HG03280 (cell line): ENCODE measurements at regions not wholly inside any gene's neighbourhood (a gene's known extent, or its start where the extent isn't known, plus 50 kb on each side); places are given as distances from the start of the nearest gene placed in this dataset.
"Not testable (repeated sequence)": the region's sequence is repeated elsewhere in the genome, so short reads cannot be mapped to it uniquely, and the experiment has no call there.

Experiments
- ATAC-seq: cut with Tn5 transposase; IDR thresholded peaks from one replicate; pipeline ENCODE4 v1.9.1; 2021; ENCODE audit warnings: mild to moderate bottlenecking, moderate library complexity; ENCODE audit not compliant: unreplicated experiment

- not testable (repeated sequence) for ATAC-seq
These were observed 109.4 kb upstream of the SGIP1 start for GRCh38 chr1:66424530-66424929.

- no peak for ATAC-seq
These were observed 107.6 kb upstream of the SGIP1 start for GRCh38 chr1:66426239-66426853.

- not testable (repeated sequence) for ATAC-seq
These were observed 103.1 kb upstream of the SGIP1 start for GRCh38 chr1:66430815-66431214.

DNA sequence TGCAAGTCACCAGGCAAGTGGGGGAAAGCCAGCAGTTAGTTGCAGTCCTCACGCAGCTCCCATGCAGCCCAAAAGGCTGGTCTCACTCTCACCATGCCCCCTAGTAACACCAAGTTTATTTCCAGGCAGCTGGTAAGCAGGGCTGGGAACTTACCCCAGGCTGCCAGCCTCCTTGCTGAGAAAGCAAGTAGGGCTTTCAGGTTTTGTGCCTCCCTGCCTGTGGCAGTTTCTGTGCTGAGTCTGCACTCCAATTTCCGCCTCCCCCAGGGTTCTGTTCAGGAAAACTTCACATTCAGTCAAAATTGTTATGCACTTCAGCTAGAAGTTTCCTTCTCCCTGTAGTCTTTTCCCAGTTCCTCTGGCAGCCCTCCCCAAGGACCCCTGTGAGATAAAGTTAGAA, 102.0 kb upstream of the SGIP1 start:
- ATAC-seq: no peak

DNA sequence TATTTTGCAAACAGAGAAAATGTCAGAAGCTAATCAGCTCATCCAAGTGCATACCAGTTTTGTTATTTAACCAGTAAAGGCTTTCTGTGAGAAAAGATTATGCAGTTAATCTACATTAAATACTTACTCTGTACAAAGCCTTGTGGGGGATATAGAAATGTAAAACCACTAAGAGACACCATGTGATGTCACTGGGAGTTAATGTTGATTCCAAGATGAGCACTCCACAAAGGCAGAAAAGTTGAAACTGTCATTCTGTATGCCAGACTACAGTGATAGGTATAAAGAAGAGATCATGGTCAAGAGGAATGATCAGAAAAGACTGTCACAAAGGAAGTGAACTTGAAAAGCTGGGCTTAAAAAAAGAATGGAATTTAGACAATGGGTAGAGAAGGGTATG, 100.3 kb upstream of the SGIP1 start:
- ATAC-seq: no peak

DNA sequence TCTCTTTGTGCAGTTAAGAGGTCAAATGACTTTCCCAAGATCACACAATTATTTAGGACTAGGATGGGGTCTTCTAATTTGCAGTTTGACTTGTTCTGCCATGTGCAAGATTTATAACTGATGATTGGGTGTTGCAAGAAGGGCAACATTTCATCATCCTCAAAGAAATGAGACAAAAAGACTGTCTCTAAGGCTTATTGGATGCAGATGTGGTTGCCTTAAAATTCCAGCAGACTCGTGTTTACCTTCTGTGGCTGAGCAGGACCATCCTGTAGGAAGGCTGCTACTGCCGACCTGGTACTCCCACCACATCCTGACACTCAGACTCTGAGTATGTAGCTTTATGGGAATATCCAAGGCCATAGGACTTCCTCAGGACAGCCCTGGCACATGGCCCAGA, 99.9 kb upstream of the SGIP1 start:
- ATAC-seq: no peak

GRCh38 chr1:66435541-66435940, 98.4 kb upstream of the SGIP1 start:
- no peak for ATAC-seq

DNA sequence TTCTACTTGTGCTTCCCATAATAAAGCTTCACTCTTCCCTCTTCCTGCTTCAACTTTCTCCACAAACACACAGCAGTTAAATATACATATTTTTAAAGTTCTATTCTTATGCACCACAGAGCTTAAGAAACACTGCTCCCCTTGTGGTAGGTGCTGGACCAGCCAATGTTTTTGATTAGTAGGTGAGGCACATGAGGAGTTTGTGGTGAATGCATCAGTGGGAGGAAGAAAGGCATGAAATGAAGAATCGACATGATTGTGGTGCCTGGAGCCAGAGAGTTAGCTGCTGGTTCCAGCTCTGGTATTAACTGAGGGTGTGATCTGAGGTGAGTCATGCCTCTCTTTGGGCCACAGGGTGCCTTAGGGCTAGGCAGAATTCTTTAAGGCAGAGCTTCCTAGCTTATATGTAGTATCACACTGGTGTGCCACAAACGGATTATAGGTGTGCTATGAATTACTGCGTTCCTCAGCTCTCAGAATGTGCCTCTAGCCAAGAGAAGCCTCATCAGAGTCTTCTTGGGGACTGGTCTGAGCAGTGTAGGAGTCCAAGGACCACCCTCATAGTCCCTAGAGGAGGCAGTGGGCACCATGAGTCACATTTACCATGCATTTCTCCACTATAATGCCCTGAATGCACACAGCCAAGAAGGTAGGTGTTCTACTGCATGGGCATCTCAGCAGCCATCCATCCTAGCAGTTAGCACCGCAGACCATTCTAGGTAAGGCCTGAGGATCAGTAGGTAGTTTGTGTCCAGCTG, 97.4 kb upstream of the SGIP1 start:
- ATAC-seq: peak; percentile 74

- ATAC-seq: no peak
These were observed 96.9 kb upstream of the SGIP1 start for GRCh38 chr1:66437136-66437401.

DNA sequence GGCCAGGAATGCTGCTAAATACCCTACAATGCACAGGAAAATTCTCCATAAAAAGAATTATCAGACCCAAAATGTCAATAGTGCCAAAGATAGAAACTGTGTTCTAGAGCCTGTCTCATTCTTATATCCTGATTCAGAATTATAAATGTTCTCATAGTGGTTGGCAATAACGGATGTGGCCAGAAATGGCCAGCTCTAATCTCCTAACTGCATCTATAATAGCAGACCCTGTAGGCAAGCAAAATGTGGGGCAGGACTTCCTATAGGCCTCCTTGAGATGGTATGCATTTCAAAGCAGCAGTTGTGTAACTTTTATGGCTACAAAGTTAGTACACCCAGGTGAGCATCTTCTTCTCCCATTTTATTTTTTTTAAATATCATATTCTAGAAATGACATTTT, 95.9 kb upstream of the SGIP1 start:
- no peak for ATAC-seq

DNA sequence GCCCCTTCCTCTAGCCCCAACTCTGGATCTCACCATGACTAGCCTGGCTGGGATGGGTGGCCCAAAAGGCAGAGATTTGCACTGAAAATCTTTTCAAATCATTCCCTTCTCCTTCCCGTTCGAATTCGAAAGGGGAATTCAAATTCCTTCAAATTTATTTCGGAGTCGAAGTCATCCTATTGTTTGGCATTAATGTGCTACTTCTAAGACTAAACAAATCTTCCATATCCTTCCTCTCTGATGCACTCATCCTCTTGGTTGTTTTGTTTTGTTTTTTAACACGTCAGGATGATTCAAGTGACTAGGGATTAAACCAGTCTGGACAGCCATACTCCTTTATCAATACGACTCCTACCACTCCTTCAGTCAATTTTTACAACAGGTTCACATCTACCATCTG, 95.5 kb upstream of the SGIP1 start:
- ATAC-seq: peak; percentile 6

DNA sequence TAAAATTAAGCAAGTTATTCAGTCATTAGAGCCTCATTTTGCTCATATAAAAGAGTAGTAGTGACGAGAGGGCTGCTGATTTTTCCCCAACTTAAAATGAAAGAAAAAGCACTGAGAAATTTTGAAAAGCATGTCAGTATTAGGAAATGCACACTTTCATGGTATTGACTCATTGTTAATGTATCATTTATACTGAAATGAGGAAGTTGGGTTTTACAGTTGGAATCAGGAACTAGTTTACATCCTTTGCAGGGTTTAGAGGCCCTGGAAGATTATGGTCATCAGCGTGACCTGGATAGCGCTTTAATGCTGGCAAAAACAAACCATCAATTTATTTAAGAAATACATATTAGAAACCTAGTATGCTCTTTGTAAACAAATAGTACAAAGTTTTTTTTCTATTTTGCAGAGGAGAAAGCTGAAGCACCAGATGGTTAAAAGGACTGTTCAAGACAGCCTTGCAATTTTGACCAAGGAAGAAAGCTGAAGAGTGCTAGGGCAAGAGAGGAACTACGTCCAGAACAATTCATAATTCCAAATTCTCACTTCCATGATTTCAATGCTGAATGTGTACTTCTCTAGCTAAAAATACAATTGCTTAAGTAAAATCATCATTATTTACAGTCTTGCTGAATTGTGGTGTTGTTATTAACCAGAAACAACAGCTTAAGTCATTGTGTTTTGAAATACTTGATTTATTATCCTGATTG, 94.8 kb upstream of the SGIP1 start:
- peak; percentile 63 for ATAC-seq

DNA sequence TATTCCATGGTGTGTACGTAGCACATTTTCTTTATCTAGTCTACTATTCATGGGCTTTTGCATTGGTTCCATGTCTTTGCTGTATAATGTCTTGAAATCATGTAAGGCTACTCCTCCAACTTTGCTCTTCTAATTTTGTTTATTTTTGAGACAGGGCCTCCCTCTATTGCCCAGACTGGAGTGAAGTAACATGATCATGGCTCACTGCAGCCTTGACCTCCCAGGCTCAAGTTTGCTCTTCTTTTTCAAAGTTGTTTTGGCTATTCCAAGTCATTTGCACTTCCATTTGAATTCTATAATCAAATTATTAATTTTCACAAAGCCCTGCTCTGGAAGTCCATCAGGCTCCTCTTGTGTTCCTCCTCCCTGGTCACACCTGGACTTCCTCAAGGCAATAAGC, 90.2 kb upstream of the SGIP1 start:
- ATAC-seq: no peak

DNA sequence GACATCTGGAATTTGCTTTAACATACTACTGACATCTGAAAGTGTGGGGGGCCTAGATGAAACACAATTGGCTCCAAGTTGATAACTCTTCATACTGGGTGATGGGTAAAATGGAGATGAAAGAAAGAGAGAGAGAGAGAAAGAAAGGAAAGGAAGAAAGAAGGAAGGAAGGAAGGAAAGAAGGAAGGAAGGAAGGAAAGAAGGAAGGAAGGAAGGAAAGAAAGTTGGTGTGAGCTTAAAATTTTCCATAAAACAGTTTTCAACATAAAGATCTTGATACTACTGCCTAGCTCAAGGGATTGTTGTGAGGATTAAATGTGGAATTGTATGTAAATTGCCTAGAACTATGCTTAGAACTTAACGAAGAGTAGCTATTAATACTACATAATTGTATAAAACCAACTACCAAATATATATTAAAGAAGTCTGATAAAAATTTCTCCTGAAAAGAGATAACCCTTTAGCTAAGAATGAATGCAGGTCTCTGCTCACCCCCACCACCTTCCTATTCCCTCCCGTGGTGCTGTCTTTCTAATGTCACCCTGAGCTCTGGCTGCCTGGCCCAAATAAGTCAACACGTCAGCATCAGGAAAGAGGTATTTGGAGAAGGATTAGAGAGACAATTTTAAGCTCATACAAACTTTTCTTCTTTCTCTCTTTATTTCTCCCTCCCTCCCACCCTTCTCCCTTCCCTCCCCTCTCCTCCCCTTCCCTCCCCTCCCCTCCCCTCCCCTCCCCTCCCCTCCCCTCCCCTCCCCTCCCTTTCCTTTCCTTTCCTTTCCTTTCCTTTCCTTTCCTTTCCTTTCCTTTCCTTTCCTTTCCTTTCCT, 89.3 kb upstream of the SGIP1 start:
- no peak for ATAC-seq

GRCh38 chr1:66445492-66446181, 88.3 kb upstream of the SGIP1 start:
- ATAC-seq: peak; percentile 86

DNA sequence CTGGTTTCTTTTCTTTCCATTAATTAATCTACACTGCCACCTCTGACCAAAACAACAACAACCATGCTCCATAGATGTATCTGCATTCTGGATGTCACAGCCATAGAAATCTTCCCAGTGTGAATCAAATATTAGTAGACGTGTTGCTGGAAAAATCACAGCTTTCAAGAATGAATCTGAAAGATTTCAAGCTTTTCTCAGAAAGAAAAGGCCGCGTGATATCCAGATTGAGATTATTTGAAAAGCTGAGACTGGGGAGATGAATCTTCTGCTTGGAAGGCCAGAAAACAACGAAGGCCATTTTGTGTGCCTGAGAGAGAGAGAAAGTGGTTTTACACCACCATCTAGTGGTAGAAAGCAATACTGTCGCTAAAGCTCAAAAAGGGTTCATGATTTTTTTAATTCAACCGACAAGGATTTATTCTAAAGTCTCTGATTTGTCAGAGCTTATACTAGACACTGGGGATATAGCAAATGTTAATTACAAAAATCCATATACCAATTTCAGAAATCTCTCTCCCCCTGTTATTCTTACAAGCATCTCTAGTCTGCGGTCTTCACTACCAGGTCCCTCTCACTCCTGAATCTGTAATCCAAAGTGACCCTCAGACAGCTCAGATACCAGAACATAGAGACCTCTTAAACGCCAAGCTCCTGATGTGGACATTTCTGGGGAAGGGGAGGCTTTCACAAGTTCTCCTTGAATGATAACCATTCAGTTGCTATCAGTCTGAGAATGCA, 87.5 kb upstream of the SGIP1 start:
- peak; percentile 49 for ATAC-seq

GRCh38 chr1:66450043-66450514, 83.9 kb upstream of the SGIP1 start:
- ATAC-seq: no peak

GRCh38 chr1:66450847-66451246, 83.1 kb upstream of the SGIP1 start:
- no peak for ATAC-seq

DNA sequence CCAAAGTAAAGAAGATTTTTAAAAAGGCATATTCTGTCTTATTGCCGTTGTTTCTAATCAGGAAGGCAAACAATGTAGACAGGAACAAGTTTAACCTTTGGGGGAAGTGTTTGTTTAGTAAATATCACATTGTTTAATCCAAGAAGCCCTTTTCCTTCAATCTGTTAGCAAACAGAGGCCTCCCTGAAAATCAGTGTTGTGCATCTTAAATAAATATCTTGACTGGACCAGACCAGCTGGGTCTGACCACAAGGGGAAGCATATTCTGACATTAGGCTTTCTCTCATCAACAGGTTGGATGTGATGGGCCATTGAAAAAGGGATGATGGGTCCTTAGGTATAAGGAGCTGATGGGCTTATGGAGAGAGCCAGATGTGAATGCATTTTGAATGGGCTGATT, 81.8 kb upstream of the SGIP1 start:
- no peak for ATAC-seq

DNA sequence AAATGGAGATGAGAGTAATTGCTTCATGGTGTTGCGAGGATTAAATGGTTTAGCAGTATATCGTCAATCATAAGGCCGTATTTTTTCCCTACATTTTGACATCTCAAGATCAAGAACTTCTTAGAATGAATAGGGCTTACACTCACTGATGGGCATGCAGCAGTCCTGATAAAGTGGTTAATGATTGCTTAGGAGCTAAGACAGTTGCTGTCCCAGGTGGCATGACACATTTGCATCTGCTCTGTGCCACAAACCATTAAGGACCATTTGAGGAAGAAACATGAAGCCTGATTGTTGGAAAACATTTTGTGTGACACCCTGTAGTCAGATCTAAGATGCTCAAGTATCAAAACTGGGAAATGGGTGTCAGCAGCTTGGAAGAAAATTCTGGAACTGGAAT, 81.0 kb upstream of the SGIP1 start:
- no peak for ATAC-seq
